Spleen (tissue), 11 donors: ENCODE measurements at regions not wholly inside any gene's neighbourhood (a gene's known extent, or its start where the extent isn't known, plus 50 kb on each side); places are given as distances from the start of the nearest gene placed in this dataset.
"Not testable (repeated sequence)": the region's sequence is repeated elsewhere in the genome, so short reads cannot be mapped to it uniquely, and the experiment has no call there.

Experiments
- DNase-seq: peaks from one replicate; pipeline ENCODE4 v3.0.0-alpha.2; 2020
- H3K27ac ChIP-seq, 8 donors: fragments of 200-600 bp; sonication (generic) in 7 of 8; 1 replicate in 4 of 8; 2 replicates in 4 of 8; pipeline versions ENCODE4 v1.5.0 to v1.8.0; 2016 to 2021; ENCODE audit warnings: inconsistent platforms in 4 of 8, mild to moderate bottlenecking in 4 of 8, moderate library complexity in 1 of 8
- H3K27me3 ChIP-seq, 7 donors: fragments of 200-600 bp; sonication (generic) in 6 of 7; replicated peaks in 1 of 7; 1 replicate in 4 of 7; 2 replicates in 3 of 7; pipeline versions ENCODE4 v1.5.0 to v1.8.0; 2016 to 2021; ENCODE audit warnings: inconsistent platforms in 3 of 7, mild to moderate bottlenecking in 1 of 7
- H3K36me3 ChIP-seq, 6 donors: fragments of 200-600 bp; sonication (generic) in 5 of 6; 1 replicate in 4 of 6; 2 replicates in 2 of 6; pipeline versions ENCODE4 v1.5.0 to v1.8.0; 2016 to 2021; ENCODE audit warnings: inconsistent platforms in 2 of 6
- H3K4me1 ChIP-seq, 6 donors: fragments of 200-600 bp; sonication (generic) in 5 of 6; 1 replicate in 3 of 6; 2 replicates in 3 of 6; pipeline versions ENCODE4 v1.5.0 to v1.8.0; 2016 to 2021; ENCODE audit warnings: inconsistent platforms in 3 of 6
- H3K4me3 ChIP-seq, 8 donors: fragments of 200-600 bp; sonication (generic) in 7 of 8; 1 replicate in 4 of 8; 2 replicates in 4 of 8; pipeline versions ENCODE4 v1.5.0 to v1.8.0; 2016 to 2021; ENCODE audit warnings: inconsistent platforms in 4 of 8, mild to moderate bottlenecking in 4 of 8, moderate library complexity in 2 of 8
- H3K9me3 ChIP-seq, 8 donors: fragments of 200-600 bp; sonication (generic) in 7 of 8; 1 replicate in 4 of 8; 2 replicates in 4 of 8; pipeline versions ENCODE4 v1.5.0 to v1.8.0; 2016 to 2021; ENCODE audit warnings: inconsistent platforms in 4 of 8
- POLR2A ChIP-seq, 3 donors: fragments of 450-650 bp; IDR thresholded peaks; one replicate each; pipeline ENCODE4 v1.5.1; 2017; ENCODE audit warnings: antibody characterized with exemption in 3 of 3, mild to moderate bottlenecking in 1 of 3
- POLR2AphosphoS5 ChIP-seq, 3 donors: sonication (generic); formaldehyde crosslinking; IDR thresholded peaks; one replicate each; pipeline ENCODE4 v1.5.1; 2017; ENCODE audit warnings: antibody characterized with exemption in 3 of 3
- WGBS, 5 donors: extraction: QIAGEN DNeasy Blood & Tissue Kit in 3 of 5; methylation state at CpG; one replicate each; pipeline versions ENCODE4 v1.1.5 to v1.1.7; 2013 to 2018; 5-methylcytosine and 5-hydroxymethylcytosine counted together
- intact Hi-C: fragments of 100-400 bp; cut with DNase I; formaldehyde crosslinking; loops from one replicate; pipeline ENCODE4 v1.15.0; 2023; ENCODE audit warnings: low total_unique reads
- TF ChIP-seq, protein P1 (sequence below), 11 experiments: fragments of 200-600 bp in 7 of 11; fragments of 450-650 bp in 4 of 11; sonication (generic) in 4 of 11; IDR thresholded peaks in 8 of 11; conservative IDR thresholded peaks in 3 of 11; 1 replicate in 7 of 11; 2 replicates in 4 of 11; pipeline versions ENCODE4 v1.4.0 to v1.8.0; 2016 to 2021; ENCODE audit warnings: antibody characterized with exemption in 11 of 11, inconsistent platforms in 4 of 11, mild to moderate bottlenecking in 1 of 11
- donor health status: healthy with polysubstance abuse.
- donor health status: DM: no; HTN: no; CAD: no; lungs with moderate emphysema.
- donor health status: DM: no; HTN: no; CAD: no.
- donor health status: Bipolar disorder and iron deficiency.
- donor health status: healthy.
- donor health status: DM: no; HTN: no; CAD: no.
- donor health status: DM: yes; HTN: yes; CAD: no.

DNA sequence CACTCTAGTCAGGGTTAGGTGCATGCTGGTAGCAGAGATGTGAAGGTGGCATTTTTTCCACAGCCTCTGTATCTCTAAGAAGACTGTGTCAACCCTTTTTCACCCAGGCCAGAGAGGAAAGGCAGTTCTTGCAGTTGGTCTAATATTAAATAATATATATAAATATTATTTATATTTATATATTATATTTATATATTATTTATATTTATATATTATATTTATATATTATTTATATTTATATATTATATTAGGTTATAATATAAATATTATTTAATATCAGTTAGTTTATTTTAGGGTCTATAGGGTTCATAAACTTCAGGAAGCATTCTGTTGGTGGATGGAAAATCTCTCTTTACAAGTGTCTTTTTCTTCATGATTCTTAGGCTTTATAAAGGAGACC lies 218.6 kb upstream of the DMRTA1 start:
- H3K4me3 ChIP-seq = no peak overlapping the region
- H3K27me3 ChIP-seq = no peaks in the 10 kb centered on the region
- no peak for TF ChIP-seq POLR2AphosphoS5 (IDR thresholded peaks at IDR 0.05)
- TF ChIP-seq, protein P1, sequence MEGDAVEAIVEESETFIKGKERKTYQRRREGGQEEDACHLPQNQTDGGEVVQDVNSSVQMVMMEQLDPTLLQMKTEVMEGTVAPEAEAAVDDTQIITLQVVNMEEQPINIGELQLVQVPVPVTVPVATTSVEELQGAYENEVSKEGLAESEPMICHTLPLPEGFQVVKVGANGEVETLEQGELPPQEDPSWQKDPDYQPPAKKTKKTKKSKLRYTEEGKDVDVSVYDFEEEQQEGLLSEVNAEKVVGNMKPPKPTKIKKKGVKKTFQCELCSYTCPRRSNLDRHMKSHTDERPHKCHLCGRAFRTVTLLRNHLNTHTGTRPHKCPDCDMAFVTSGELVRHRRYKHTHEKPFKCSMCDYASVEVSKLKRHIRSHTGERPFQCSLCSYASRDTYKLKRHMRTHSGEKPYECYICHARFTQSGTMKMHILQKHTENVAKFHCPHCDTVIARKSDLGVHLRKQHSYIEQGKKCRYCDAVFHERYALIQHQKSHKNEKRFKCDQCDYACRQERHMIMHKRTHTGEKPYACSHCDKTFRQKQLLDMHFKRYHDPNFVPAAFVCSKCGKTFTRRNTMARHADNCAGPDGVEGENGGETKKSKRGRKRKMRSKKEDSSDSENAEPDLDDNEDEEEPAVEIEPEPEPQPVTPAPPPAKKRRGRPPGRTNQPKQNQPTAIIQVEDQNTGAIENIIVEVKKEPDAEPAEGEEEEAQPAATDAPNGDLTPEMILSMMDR (IDR thresholded peaks at IDR 0.05 in 8 of 11, conservative IDR thresholded peaks at IDR 0.05 in 3 of 11) = no peak
- H3K36me3 ChIP-seq = no peaks in the 10 kb centered on the region
- no peak overlapping the region for H3K27ac ChIP-seq
- intact Hi-C loops = no loop called here
- peaks cover 0 to 28% (median 19%) of the 10 kb centered on the region in 8 donors for H3K9me3 ChIP-seq
- no peak for DNase-seq
- H3K4me1 ChIP-seq = no peaks in the 10 kb centered on the region

DNA sequence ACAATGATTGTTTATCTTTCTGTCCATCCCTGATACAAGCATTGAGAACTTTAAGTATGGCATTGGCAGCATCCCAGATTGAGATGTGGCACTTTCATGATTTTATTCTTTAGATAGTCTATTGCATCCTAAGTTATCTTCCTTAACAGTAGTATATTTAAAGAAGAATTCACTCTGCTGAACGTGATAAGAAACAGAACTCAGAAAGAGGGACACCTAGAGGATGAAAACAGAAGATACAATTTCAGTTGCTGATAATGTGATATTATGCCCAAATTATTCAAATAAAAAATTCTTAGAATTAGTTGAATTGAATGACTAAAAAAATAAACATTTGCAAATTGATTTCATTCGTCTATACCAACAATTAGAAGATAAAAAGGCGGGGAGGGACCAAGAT lies 218.1 kb upstream of the DMRTA1 start:
- H3K4me1 ChIP-seq = no peaks in the 10 kb centered on the region
- intact Hi-C loops = no loop called here

DNA sequence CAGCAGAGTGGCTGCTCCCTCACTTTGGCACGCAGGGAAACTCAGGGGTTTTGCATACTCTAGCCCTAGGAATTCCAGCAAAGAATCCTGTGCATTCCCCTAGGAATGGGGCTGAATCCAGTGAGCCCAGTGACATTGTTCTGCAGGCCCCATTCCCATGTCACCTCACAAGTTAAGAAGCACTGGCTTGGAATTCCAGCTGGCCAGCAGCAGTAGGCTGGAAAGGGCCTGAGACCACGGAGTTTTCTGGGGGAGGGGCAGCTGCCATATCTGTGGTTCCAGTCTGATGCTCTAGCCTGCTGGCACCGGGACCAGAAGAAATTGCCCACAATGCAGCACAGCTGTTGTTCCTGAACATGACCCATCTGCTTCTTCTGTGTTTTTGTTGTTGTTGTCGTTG lies 217.6 kb upstream of the DMRTA1 start:
- H3K4me3 ChIP-seq = no peak overlapping the region
- intact Hi-C loops = no loop called here
- H3K36me3 ChIP-seq = no peaks in the 10 kb centered on the region
- no peak overlapping the region for H3K27ac ChIP-seq
- peaks cover 0 to 28% (median 19%) of the 10 kb centered on the region in 8 donors for H3K9me3 ChIP-seq
- DNase-seq = no peak
- TF ChIP-seq POLR2A (IDR thresholded peaks at IDR 0.05) (no peak), POLR2AphosphoS5 (IDR thresholded peaks at IDR 0.05) (no peak)
- TF ChIP-seq, protein P1 (IDR thresholded peaks at IDR 0.05 in 8 of 11, conservative IDR thresholded peaks at IDR 0.05 in 3 of 11) = no peak
- no peaks in the 10 kb centered on the region for H3K27me3 ChIP-seq
- H3K4me1 ChIP-seq = no peaks in the 10 kb centered on the region
- 80 to 89% (median 89%) methylated on average over 3 to 4 of the region's 4 CpGs for WGBS, 5 donors

More for the DNA sequence above, 218.1 kb upstream of the DMRTA1 start:
- peaks cover 0 to 28% (median 19%) of the 10 kb centered on the region in 8 donors for H3K9me3 ChIP-seq
- no peaks in the 10 kb centered on the region for H3K27me3 ChIP-seq
- TF ChIP-seq POLR2AphosphoS5 (IDR thresholded peaks at IDR 0.05) = no peak
- TF ChIP-seq, protein P1 (IDR thresholded peaks at IDR 0.05 in 8 of 11, conservative IDR thresholded peaks at IDR 0.05 in 3 of 11) = peak in 4 of 11 experiments; percentile 6 to 18 (median 18)
- no peaks in the 10 kb centered on the region for H3K36me3 ChIP-seq
- no peak overlapping the region for H3K4me3 ChIP-seq
- WGBS, 5 donors = 37 to 50% (median 38%) methylated on average over 3 of the region's 3 CpGs
- H3K27ac ChIP-seq = no peak overlapping the region
- DNase-seq = no peak

DNA sequence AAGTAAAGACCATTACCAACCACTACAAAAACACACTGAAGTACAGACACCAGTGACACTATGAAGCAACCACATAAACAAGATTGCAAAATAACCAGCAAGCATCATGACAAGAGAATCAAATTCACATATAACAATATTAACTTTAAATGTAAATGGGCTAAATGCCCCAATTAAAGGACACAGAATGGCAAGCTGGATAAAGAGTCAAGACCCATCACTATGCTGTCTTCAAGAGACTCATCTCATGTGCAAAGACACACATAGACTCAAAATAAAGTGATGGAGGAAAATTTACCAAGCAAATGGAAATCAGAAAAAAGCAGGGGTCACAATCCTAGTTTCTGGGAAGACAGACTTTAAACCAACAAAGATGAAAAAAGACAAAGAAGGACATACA lies 215.3 kb upstream of the DMRTA1 start:
- DNase-seq, H3K36me3 ChIP-seq, H3K4me1 ChIP-seq, intact Hi-C loops, H3K27me3 ChIP-seq, H3K27ac ChIP-seq, H3K4me3 ChIP-seq: not testable (repeated sequence)
- H3K9me3 ChIP-seq = peaks cover 0 to 24% (median 15%) of the 10 kb centered on the region in 8 donors

DNA sequence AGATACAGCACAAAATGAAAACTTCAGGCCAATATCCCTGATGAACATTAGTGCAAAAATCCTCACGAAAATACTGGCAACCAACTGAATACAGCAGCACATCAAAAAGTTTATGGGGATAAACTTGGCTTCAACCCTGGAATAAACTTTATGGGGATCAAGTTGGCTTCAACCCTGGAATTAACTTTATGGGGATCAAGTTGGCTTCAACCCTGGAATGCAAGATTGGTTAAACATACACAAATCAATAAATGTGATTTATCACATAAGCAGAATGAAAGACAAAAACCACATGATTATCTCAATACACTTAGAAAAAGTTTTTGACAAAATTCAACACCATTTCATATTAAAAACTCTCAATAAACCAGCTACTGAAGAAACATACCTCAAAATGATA lies 213.7 kb upstream of the DMRTA1 start:
- Histone ChIP-seq H3K4me1 (no peaks in the 10 kb centered on the region), H3K27me3 (no peaks in the 10 kb centered on the region), H3K36me3 (no peaks in the 10 kb centered on the region), H3K4me3 (no peak overlapping the region), H3K9me3 (peaks cover 0 to 24% (median 15%) of the 10 kb centered on the region in 8 donors), H3K27ac (no peak overlapping the region)
- 82 to 88% (median 86%) methylated on average over 1 of the region's 1 CpG for WGBS, 5 donors
- no peak for DNase-seq
- TF ChIP-seq, protein P1 (IDR thresholded peaks at IDR 0.05 in 8 of 11, conservative IDR thresholded peaks at IDR 0.05 in 3 of 11) = no peak
- TF ChIP-seq POLR2A (IDR thresholded peaks at IDR 0.05) (no peak), POLR2AphosphoS5 (IDR thresholded peaks at IDR 0.05) (no peak)
- intact Hi-C loops = no loop called here
